Activated CD4-positive, CD25-positive, alpha-beta regulatory T cell treated with anti-CD3 and anti-CD28 coated beads, Interleukin-2, amount 50 U/mL, for 24 hours (primary cell): ENCODE measurements at regions not wholly inside any gene's neighbourhood (a gene's known extent, or its start where the extent isn't known, plus 50 kb on each side); places are given as distances from the start of the nearest gene placed in this dataset.
"Not testable (repeated sequence)": the region's sequence is repeated elsewhere in the genome, so short reads cannot be mapped to it uniquely, and the experiment has no call there.

Source experiments
- ATAC-seq, 2 donors: fragments of 150-1000 bp; cut with Tn5 transposase; one replicate each; pipeline ENCODE4 v1.10.0; 2021; ENCODE audit warnings: mild to moderate bottlenecking in 1 of 2, moderate library complexity in 1 of 2

GRCh38 chr14:99035268-99035667, 236.7 kb downstream of the BCL11B start:
- no peak for ATAC-seq

- no peak for ATAC-seq
Observed at GRCh38 chr14:99035712-99036610, 236.0 kb downstream of the BCL11B start.

DNA sequence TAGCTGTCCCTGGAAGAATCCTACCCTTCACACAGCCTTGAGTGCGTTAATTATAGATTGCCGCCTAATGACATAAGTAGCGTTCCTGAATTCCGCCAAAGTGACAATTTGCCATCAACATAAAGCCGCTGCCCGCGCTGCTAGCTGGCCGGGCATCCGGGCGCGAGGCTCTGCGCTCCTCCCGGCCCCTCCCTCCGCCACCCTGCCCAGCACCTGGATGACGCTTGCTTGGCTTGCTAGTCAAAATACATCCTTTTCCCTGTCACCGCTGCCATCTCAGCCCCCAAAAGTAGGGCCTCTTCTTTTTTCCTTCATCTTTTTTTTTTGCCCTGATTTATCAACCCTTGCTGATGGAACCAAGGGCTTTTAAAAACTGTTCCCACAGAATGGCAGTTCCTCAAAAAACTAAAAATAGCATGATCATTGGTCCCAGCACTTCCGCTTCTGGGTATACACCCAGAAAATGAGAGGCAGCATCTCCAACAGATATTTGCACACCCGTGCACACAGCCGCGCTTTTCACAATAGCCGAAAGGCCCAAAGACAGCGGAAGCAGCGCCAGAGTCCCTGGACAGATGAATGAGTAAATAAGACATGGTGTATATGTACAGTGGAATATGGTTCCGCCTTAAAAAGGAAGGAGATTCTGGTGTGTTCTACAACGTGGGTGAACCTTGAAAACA, 235.2 kb downstream of the BCL11B start:
- ATAC-seq, result no peak

DNA sequence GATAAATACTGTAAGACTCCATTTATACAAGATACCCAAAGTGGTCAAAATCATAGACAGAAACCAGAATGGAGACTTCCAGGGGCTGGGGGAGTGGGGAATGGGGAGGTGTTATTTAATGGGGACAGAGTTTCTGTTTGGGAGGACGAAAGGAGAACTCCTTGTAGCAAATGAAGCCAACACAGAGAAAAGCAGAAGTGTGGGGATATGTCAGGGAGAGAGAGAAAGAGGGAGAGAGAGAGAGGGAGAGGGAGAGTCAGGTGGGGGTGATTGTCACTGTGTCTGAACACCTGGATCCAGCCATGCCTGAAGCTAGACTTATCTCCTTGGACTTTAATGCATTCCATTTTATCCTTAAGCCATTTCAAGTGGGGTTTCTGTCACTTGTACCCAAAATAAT, 234.7 kb downstream of the BCL11B start:
- ATAC-seq, result not testable (repeated sequence)

DNA sequence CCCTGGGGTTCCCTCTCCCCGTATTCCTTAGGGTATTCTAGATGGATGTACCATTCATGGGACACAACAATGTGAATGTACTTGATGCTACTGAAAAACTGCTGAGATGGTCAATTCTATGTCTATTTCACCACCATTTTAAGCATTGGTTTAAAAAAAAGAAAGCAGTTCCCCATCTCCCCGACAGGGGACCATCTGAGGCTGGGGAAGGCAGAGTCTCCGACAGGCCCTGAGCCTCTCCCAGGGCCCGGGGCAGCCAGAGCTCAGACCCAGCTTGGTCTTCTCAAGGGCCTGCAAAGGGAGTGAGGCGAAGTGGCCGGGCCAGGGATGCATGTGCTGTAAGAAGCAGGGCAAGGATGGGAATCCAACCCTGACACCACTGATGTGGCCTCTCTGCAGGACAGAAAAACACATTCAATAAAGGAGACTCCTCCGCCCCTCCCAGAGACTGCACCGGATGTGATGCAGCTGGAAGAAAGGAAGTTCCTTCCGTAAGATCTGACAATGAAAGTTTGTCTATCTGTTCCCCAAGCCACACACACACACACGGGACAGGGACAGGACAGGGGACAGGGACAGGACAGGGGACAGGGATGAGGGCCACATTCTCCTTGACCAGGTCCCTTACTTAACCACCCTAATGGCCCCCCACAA, 234.1 kb downstream of the BCL11B start:
- no peak for ATAC-seq

DNA sequence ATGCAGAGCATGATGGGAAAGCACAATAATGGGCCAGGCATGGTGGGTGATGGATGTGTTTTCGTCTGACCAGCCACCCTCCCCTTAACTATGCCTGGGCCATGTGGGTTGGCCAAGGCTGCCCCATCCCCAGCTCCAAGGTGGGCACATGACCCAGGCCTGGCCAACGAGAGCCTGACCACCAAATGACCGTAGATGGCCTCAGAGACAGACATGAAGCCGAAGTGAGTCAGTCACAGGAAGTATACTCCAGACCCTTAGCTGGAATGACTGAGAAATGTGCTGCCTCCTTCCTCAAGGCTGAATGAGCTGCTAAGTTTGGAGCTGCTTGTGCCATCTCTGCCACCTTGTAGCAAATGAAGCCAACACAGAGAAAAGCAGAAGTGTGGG, 233.6 kb downstream of the BCL11B start:
- no peak for ATAC-seq

GRCh38 chr14:99039331-99040041, 232.5 kb downstream of the BCL11B start:
- ATAC-seq, result no peak

DNA sequence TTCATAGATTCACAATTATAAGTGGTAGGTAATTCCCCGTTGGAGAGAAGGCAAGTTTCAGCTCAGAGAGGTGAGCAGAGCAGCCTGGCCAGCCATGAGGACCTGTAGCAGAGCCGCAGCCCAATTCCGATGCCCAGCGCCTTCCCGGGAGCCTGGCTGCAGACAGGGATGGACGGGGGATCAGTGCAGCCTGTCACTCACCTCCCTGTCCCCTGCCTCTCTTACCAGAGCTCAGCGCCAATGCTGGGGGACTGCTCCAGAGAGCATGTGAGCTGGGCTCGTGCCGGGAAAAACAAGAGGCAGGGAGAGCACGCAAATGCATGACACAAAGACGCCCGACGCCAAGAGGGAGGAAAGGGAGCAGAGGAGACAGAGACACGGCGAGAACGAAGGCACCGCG, 231.9 kb downstream of the BCL11B start:
- no peak for ATAC-seq

GRCh38 chr14:99040711-99041110, 231.3 kb downstream of the BCL11B start:
- ATAC-seq, result no peak

GRCh38 chr14:99041141-99041819, 230.7 kb downstream of the BCL11B start:
- no peak for ATAC-seq

DNA sequence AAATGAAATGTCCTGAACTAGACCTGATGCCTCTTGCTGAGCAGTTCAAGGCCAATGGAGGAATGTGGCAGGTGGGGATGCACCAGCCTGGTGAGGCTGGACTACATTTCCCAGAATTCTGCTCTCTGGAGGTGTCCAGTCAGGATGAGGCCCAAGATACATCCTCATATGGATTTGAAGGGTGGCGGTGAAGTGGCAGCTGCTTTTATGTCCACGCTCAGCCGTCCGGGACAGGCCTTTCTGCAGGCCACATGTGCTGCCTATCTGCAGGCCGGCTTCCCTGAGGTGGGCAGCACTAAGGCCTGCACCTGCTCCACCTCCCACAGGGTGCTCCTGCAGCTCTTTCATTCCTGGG, 230.2 kb downstream of the BCL11B start:
- ATAC-seq, result no peak

DNA sequence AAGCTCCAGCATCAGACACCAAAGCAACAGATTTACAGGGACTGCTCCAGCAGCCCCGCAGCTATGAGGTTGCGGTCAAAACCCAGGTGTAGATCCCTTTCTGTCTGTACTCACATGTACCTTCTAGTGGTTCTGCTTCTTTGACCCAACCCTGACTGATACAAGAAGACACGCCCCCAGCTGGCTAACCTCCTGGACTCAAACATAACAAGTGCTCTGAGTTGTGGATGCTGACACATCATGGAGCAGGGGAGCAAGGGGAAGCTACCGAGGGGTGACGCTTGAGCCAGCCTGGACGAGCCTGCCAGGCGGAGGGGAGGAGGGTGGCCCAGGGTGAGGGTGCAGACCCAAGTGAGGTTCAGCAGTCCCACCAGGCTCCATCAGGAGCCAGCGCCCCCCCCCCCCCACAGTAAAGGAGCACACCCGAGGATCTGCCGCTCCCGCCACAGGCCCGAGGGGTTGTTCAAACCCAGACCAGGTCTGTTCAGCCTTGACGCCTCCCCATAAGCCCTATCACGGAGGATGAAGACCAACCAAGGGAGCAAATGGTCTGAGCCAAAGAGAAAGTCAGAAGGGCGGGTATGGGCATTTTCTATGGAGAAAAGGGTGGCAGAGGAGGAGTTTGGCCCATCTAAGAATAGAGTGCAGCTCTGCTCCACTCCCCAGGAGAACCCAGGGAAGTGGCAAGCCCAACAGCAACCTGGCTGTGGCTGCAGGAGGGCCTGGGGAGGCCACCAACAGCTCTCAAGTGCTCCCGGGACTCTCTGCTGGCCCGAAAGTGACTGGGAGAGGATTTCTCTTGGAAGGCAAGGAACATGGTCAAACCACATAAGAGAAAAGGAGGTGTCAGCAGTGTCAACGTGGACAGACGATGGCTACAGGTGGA, 229.4 kb downstream of the BCL11B start:
- ATAC-seq, result no peak

GRCh38 chr14:99043267-99043615, 228.8 kb downstream of the BCL11B start:
- ATAC-seq, result no peak

GRCh38 chr14:99043756-99044155, 228.2 kb downstream of the BCL11B start:
- ATAC-seq, result no peak

DNA sequence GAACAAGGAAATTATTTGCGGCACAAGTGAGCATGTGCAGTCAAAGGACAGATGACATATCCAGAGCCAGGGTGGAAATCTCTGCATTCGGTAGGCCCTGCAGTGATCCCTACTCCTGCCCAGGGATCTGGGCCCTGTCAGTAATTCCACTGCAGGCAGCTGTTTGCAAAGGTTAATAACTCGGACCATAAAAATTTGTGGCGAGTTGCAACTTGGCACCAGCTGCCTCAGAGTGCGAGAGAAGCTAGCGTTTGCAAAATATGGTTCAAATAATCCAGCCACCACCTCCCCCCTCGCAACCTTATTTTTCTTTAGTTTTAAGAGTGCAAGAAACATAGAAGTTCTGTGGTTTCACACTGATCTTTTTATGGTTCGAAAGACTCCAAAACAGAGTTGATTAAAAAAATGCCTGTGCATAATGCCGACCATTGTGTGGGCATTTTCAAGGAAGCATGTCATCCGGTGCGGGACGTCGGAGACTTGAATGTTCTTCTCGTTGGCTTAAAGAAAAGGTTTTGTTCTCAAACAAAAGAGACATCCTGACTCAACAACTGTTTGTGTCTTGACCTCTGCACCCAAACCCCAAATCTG, 224.5 kb downstream of the BCL11B start:
- ATAC-seq, result no peak

GRCh38 chr14:99050309-99050708, 221.7 kb downstream of the BCL11B start:
- peak; percentile 44 to 60 for ATAC-seq

DNA sequence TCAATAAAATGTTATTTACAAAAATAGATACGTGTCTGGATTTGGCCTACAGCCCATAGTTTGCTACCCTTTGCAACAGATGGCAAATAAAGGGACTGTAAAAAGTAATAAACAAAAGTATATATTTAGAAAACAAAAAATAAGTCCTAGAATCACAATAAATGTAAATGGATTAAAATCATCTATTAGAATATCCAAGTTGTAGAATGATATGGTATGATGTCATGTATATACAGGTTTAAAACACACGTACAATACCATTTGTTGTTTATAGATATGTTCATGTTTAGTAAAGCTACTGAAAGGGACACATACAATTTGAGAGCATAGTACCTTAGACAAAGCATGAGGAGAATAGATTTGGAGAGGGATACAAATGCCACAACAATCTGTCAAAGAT, 219.5 kb downstream of the BCL11B start:
- ATAC-seq, result no peak

DNA sequence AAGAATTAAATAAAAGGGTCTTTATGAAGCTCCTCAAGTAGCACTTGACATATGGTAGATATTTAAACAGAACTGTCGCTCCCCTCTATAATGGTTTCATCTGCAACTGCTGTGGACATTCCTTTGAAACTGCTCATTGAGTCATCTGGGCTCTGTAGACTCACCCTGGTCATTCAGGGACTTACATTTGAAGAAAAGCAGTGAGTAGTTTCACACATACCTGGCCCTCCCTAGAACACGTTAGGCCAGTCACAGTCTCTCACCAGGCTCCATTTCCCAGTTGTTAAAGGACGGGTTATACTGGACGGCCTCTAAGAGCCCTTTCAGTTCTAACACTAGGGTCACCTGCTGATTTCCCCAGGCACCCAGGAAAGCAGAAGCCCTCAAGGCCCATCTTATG, 217.0 kb downstream of the BCL11B start:
- no peak for ATAC-seq

- ATAC-seq, result peak; percentile 90 to 92
Observed at GRCh38 chr14:99055816-99056215, 216.2 kb downstream of the BCL11B start.

GRCh38 chr14:99057576-99058083, 214.4 kb downstream of the BCL11B start:
- no peak for ATAC-seq

DNA sequence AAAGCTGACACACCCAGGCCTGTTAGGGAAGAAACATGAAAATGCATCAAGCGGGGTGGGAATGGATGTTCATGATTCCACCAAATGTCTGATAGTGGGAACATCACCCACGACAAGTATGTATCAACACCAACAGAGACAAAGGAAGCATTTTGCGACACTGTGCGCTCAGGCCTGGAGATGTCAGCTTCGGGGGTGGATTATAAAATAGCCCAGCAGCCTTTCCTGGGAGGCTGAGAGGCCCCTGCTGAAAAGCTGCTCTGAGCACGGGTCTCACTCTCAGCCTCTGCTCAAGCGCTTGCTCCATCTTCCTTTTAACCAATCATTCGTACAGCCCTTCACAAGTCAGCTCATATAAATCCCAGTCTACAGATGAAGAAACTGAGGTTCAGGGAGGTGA, 213.5 kb downstream of the BCL11B start:
- no peak for ATAC-seq
